Activated CD8-positive, alpha-beta memory T cell treated with anti-CD3 and anti-CD28 coated beads for 24 hours (primary cell): ENCODE measurements at regions not wholly inside any gene's neighbourhood (a gene's known extent, or its start where the extent isn't known, plus 50 kb on each side); places are given as distances from the start of the nearest gene placed in this dataset.
"Not testable (repeated sequence)": the region's sequence is repeated elsewhere in the genome, so short reads cannot be mapped to it uniquely, and the experiment has no call there.

ENCODE experiments used
- DNase-seq: peaks from one replicate; pipeline ENCODE4 v3.0.0-alpha.2; 2020

DNA sequence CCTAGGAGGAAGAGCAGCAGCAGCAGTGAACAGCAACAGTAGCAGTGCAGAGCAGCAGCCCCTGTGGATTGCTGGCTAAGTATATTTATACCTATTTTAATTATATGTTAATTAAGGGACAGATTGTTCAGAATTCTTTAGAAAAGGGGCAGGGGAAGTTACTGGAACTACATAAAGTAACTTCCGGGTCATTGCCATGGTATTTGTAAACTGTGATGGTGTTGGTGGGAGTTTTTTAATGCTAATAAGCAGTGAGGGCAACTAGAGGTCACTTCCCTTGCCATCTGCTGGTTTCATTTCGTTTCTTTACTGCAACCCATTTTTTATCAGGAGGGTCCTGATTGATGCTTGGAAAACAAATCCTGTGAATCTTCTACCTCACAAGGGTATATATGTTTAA is 229.8 kb upstream of the PODXL start:
- DNase-seq = no peak

DNA sequence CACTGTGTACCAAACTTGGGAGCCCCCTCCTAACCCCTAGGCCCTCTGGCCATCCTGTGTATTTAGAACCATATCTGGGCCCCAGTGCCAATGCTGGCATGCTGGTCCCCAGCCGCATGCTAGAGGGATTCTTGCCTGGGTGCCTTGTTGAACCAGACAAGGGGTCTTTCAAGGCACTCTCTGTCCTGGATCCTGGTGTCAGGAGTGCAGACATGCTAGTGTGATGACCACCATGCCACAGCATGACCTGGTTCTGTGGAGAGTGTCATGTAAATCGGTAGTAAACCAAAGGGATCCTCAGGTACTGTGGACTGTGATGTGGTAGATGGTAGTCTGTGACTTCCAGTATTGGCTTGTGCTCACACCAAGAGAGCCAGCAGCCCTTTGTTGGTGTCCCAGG is 222.2 kb upstream of the PODXL start:
- DNase-seq = no peak

DNA sequence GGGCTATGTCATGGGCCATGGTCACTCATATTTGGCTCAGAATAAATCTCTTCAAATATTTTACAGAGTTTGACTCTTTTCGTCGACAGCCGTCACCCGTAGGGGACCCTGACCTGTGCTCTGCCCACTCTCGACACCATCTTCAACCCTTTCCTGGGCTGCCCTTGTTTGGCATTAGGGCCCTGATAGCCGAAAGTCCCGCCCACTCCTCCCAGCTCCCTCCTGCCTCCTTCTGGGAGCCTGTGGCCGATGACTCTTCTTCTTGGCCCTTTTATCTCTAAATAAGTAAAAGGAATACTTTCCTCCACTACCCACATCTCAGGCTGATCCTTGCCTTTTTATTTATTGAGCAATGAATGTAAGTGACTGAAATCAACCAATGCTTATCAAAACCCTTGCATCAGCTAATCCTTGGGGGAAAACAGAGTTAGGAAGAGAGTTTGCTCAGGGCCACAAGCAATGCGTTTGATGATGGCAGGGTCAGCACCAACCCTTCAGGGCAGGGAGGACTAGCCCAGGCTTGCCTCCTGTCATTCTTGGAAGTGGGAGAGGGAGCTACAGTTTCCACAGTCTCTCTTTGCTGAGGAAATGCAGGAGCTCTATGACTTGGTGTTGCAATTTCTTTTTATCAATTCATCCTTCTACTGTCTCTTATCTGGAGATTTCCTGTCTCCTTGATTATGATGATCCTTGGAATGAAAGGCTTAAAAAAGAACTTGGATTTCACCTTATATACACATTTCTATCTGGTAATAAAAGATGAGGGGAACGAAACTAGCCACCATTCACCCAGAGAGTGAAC is 218.2 kb upstream of the PODXL start:
- DNase-seq = no peak

- DNase-seq = no peak
Observed at GRCh38 chr7:131773413-131773812, 217.0 kb upstream of the PODXL start.

- no peak for DNase-seq
Observed at GRCh38 chr7:131769241-131769640, 212.8 kb upstream of the PODXL start.

DNA sequence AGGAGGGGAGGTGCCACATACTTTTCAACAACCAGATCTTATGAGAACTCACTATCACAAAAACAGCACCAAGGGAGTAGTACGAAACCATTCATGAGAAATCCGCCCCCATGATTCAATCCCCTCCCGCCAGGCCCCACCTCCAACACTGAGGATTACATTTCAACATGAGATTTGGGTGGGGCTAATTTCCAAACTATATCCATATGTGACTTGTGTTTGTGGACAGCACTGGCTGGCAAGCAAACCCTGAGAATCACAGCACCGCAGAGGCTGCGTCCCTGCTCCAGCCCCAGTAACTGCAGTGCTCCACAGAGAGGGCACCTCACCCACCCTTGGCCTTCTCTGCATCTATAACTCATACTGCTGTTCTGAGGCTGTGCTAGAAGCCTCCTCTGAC is 211.2 kb upstream of the PODXL start:
- no peak for DNase-seq

DNA sequence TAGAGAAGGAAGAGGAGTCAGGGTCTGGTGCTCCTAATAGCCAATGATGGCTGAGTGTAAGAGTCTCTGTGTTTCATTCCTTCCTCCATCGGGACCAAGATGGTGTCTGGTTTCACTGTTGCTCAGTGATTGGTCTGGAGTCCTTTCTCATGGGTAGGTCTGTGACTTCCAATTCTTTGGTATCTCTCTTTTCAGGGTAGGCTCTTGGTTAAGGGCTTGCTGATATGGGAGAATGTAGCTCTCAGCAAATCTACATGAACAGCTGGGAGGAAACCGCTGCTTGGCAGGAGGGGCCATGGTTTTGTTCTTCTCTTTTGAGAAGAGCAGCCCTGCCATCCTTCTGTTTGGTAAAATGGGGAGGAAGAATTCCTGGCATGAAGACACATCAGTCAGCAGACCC is 209.1 kb upstream of the PODXL start:
- no peak for DNase-seq

DNA sequence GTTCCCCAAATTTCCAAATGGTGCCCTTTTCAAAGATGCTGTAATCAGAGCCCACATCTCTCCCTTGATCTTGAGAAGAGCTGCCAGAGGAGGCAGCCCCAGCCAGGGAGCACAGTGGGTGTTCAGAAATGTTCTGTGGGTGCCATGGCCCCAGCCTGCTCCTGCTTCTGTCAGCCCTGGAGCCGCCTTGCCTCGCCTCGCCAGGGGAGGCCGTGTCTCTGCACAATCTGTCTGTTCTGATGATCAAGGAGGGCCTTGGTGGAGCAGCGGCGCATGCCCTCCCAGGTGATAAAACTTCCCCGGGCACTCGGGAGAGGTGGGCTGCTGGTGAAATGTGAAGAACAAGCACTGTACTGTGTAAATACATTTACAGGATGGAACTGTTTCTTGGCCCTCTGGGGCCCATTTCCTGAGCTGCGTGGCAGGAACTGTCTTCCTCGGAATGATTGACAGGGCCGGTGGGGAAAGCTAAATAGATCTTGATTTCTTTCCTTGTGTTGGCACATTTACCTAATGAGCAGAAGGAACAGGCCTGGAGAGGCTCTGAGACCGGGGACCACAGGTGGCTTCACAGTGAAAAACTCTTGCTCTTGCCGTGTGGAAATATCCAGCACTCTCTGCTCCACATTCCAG is 207.8 kb upstream of the PODXL start:
- DNase-seq = no peak

GRCh38 chr7:131762753-131763152 is 206.3 kb upstream of the PODXL start:
- no peak for DNase-seq

DNA sequence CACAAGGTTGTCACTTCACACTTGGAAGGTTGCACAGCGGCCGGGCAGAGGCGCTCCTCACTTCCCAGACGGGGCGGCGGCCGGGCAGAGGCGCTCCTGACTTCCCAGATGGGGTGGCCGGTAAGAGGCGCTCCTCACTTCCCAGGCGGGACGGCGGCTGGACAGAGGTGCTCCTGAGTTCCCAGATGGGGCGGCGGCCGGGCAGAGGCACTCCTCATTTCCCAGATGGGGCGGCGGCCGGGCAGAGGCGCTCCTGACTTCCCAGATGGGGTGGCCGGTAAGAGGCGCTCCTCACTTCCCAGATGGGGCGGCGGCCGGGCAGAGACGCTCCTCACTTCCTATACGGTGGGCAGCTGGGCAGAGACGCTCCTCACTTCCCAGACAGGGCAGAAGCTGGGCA is 199.4 kb upstream of the PODXL start:
- not testable (repeated sequence) for DNase-seq

DNA sequence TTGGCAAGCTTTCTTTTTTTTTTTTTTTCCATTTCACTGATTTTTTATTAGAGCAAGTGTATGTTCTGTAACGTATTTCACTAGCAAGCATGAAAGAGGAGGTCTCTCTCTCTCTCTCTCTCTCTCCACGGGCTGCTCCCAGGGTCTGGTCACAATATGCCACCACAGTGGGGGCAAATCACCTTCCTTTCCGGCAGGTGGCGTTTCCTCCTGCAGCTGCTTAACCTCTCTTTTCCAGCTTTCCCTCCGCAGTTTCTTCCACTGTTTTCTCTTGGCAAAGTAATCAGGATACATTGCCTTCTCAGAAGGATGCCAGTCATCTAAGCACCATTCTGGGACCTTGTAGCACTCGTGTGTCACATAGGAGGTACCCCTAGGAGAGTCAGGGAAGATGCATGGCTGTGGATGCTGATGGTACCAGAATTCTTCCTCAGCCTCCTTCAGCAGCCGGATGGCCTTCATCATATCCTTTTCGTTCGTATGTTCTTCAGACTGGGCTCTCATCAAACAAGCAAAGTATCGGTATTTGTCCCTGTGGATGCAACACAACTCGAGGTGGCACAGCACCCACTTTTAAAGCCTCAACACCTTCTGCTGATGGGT is 197.3 kb upstream of the PODXL start:
- DNase-seq = no peak

- DNase-seq = no peak
Observed at GRCh38 chr7:131747658-131748232, 191.3 kb upstream of the PODXL start.

DNA sequence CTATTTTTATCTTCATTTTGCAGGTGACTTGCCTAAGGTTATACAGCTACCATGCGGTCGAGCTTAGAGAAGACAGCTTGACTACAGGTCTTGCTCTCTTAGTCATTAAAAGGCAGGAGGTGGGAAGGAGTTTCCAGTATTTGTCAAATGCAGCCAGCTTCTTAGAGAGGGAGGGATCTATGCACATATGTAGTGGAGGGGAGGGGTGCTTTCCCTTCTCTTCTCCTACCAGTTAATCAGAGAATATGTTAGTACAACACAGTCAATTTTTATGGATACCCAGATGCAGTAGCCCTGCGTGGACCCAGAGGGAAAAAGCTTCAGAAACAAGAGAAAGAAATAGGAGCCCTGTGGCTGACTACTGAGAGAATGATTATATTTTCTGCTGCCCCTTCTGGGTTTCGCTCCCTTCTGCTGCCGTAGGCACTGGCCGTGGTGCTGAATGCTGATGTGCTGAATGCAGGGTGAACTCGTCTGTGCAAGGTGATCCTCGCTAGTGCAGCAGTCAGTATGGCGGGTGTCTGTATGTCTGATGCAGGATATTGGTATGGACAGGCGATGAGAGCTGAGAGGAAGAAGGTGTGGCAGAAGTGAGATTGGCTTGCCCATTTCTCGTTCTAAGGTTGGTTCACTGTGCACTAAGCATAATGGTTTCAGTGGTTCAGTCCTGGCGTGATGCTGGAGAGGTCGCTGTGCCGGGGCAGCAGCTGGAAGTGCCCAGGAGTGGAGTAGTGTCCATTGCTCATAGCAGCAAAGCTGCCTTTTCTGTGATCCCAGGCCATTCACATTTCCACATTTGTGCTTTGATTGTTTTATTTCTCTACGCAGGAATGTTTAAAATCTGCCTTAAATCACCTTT is 189.2 kb upstream of the PODXL start:
- no peak for DNase-seq

- no peak for DNase-seq
Observed at GRCh38 chr7:131741446-131741845, 185.0 kb upstream of the PODXL start.

GRCh38 chr7:131737746-131738465 is 181.5 kb upstream of the PODXL start:
- no peak for DNase-seq

DNA sequence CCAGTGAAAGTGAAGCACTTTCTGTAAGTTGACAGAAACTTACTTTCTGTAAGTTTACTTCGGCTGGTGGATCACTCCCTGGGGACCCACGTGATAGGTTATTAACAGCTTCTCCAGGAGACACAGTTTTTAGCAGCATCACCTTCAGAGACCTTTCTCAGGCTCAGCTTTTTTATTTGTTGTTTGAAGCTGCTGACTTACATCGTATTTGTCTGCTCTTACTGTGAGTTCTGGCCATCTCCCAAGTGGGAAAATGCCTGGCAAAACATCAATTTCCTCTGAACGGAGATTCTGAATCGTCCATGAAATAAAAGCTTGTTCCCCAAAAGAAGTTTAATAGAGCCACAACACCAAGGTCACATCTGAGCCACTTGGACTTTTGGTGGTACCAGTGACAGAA is 178.7 kb upstream of the PODXL start:
- no peak for DNase-seq

DNA sequence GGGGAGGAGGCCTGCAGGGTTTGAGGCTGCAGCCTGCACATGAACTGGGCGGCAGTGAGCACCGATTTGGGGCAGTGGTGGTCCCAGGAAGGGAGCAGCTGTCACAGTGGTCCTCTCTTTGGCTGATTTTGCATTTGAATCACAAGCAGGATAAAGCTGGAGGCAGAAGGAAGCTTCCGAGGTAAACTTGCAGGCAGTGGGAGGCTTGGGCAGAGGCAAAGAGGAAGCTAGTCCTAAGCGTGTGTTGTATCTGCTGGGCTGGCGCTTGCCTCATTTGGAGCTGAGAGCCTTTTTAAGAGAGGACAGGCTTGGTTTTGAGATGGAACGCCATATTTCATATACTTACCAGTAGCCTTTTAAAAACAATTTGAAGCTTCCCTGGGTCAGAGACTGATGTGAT is 177.2 kb upstream of the PODXL start:
- DNase-seq = no peak

GRCh38 chr7:131727189-131727588 is 170.8 kb upstream of the PODXL start:
- no peak for DNase-seq

DNA sequence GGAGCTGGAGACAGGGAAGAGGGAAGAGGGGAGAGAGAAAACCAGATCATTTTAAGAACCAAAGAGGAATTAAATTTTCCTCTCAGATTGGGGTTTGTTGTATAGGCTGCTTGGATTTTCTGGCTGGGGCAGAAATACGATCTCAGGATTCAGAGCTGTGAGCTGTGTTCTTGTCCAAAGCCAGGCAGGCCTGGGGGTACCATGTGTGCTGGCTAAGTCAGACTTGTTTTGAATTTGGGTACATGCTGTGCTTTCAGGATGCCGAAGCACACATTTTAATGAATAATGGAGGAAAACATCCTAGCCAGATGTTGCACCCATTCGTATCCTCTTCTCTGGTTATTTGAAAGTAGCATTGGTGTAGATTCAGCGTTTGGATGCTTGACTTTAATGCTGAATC is 170.3 kb upstream of the PODXL start:
- DNase-seq = no peak

GRCh38 chr7:131726031-131726430 is 169.6 kb upstream of the PODXL start:
- no peak for DNase-seq

GRCh38 chr7:131724776-131725345 is 168.4 kb upstream of the PODXL start:
- no peak for DNase-seq

DNA sequence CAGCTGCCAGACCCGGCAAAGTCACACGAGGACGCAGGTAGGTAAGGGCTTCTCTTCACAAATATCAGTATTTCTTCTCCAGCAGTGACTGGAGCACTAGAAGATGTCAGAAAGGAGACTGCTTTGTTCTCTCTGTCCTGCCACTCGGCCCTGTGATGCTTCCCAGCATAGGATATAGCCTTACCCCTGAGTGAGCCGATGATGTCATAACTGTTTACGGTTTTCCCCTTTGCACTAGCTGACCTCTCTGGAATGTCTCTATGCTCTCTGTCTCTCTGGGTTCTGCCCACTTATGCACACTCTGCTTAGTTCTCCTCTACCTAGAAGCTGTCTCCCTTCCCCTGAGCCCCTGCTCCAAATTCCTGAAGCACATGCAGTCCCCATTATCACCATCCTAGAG is 167.5 kb upstream of the PODXL start:
- DNase-seq = no peak
